Cerebellar cortex (tissue), 1 donor: ENCODE measurements at regions not wholly inside any gene's neighbourhood (a gene's known extent, or its start where the extent isn't known, plus 50 kb on each side); places are given as distances from the start of the nearest gene placed in this dataset.

Experiments used
- DNase-seq: peaks from one replicate; pipeline ENCODE4 v3.0.0-alpha.2; 2015; ENCODE audit warnings: low spot score

DNA sequence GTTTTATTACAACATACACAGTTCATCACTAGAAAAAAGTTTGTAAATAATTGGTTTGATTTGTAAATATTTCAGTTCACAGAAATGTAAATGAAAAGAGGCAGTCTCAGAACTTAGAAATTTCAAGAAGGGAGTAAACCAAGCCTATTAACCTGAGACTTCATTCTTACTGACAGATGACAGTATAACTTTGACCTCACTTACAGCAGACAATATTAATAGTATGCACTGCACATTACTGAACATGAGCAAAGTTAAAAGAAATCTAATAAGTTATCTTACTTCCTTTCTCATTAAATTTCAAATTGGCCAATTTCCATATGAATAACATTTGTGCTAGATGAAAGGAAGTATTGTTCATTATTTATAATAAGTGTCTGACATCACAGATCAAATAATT, 235.8 kb downstream of the SLC6A15 start:
- no peak for DNase-seq

DNA sequence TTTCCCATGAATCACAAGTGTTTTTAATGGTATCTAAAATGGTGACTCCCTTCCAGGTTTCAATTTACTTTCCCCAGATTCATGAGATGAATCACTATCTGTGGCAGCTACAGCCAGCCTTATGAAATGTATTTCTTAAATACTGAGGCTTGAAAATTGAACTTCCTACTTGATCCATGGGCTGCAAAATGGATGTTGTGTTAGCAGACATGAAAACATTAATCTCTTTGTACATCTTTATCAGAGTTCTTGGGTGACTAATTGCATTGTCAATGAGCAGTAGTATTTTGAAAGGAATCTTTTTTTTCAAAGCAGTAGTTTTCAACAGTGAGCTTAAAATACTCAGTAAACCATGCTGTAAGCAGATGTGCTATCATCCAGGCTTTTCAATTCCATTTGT, 250.8 kb downstream of the SLC6A15 start:
- DNase-seq, result no peak

DNA sequence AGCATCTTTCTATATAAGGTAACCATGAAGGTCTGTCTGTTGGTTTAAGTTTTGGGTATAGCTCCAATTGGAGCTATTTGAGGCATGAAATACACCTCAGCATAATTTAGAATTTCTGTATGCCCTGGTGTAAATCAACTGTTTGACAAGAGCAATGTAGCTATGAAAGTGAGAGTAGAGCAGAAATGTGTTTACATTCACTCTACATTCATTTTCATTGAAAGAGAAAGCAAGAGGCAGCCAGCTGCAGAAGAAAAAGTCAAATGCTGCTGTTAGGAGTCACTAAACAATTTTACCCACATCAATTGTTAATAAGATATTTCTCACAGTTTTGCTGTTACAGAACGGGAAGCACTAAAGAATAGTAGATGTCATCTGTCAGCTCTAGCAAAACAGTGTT, 252.5 kb downstream of the SLC6A15 start:
- DNase-seq, result no peak

DNA sequence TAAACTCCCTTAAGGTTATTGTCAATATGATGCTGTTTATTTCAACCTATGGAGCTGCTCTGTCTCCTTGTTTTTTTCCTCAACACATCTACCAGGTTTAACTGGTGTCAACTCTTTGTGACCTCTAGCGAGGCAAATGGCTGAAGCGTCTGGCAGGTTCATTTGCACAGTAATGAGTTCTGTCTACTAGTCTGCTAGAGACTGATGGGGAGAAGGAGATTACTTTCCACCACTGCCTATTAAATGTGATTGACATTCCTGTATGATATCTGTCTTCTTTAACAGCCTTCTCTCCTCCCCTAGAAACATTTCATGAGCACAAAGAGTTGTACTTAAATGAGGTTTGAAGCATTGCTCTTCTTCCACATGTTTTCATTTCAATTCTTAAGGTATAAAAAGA, 253.7 kb downstream of the SLC6A15 start:
- no peak for DNase-seq

DNA sequence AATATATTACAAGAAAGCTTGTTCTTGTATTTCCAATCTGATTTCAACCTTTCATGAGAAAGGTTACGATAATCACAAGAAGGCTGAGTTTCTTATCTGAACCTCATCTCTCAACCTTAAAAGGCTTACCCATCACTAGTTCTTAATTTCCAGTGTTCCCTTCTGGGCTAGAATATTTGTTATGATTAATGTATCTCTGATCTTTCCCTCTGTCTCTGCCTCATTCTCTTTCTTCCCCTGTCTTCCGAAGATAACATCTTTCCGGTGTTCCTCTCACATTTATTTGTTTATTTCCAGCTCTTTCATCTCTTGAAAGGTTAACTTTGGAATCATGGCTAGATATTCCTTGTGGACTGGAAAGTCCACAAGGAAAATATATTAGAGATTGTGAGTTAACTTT, 255.9 kb downstream of the SLC6A15 start:
- no peak for DNase-seq

DNA sequence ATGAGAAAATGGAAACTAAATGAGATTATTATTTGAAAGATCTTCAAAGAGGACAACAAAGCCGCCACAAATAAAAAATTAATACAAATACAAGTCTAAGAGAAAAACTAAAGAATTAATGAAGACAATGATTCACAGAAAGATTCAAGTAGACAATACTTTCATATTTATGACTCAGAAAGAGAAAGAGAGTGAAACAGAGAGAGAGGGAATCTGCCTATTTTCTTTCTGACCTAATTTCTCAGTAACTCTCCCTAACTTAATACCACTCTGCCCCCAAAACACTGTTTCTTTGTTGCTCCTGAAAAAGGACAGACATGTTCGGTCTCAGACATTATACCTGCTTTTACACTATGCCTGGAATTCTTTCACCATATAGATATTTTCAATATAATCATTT, 259.1 kb downstream of the SLC6A15 start:
- DNase-seq, result no peak

DNA sequence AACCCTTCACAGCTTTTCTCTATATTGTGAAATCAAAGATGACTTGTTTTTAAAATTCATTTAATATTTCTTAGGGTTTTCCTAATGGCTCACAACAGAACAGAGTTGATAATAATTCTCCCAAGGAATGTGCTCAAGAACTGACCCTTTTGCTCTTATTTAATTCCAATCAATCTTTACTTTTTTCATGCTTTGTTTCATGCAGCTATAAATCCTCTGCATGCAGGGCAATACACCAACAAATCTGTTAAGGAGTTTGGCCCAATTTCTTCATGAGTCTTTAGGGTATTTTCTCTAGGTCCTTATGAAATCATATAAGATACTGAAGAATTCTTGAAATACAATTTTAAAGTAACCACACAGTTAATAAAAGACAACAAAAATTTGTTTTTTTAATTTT, 264.2 kb downstream of the SLC6A15 start:
- no peak for DNase-seq

DNA sequence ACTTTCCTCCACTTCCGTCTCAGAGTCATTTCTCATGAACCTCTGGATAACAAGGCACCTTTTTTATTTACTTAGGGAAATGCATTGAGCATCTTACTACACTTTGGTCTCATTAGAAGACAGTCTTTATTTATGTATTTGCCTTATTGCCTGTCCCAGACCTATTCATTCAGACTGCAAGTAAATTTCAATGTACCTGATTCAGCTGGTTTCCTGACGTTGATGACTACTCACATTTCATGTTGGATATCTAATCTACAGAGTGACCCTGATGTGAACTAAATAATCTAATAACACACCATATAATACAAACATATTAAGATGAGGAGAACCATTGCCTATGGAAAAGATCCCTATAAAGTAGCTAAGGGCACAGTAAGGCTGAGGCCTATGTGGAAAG, 267.7 kb downstream of the SLC6A15 start:
- DNase-seq, result no peak

DNA sequence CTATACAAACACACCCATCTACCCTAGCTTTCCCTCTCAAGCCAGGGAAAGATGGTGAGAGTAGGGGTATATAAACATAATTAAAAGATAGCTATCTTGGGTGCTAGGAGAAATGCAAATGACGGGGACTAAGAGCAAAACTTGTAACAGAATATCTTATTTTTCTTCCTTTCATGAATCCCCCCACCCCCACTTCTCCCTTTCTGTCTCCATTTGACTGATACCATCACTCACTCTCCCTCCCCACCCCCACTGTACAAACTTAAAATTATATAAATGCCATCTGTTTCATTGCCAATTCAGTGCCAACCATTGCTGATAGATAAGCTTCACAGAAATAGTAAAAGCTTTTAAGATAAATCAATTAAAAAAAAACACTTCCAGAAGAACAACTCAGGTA, 268.6 kb downstream of the SLC6A15 start:
- DNase-seq, result no peak

DNA sequence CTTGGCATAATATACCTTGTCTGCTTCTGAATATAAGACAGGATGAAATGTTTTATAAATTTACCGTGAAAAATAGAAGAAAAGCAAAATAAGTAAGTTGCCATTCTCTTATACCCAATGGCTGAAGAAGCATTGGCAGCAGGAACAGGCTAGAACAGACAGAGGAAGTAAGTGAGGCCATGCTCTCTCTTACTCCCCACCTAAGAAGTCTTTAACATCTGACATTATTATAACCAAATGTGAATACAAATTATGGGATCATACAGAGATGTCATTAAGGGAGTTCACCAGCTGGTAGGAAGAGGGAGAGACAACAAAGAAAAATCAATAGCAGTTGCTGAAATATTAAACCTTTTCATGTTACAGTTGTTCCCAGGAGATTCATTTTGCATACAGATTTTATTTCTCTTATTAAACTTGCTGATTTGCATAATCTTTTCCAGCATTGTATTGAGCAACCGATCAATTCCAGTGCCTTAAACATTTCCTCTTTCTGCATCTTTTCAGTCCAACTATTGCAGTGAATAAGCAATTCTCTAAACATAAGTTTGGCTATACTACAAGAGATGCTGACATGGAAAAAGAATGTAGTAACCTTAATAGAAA, 270.6 kb downstream of the SLC6A15 start:
- no peak for DNase-seq

DNA sequence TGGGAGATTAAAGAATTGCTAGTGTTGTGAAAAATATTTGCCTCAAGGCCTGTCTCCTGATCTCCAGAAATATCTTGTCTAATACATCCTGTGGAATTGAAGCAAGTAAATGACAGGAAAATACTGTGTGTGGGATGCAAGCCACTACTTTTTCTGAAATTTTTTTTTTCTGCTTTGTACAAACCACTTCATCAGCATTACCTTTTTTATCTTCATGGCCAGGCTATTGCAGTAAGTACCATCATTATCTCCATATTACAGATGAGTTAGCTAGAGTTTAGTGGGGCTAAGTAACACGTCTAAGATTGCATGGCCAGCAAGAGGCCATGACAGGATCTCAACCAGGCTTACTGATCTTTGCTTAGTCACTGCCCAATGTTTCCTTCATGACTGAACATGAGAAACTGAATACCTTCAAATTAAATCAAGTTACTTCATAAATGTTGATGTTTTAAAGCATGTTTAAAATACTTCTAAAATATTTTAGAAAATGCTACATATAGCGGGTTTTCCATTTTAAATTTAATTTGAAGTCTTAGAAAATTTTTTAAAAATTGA, 273.7 kb downstream of the SLC6A15 start:
- no peak for DNase-seq

DNA sequence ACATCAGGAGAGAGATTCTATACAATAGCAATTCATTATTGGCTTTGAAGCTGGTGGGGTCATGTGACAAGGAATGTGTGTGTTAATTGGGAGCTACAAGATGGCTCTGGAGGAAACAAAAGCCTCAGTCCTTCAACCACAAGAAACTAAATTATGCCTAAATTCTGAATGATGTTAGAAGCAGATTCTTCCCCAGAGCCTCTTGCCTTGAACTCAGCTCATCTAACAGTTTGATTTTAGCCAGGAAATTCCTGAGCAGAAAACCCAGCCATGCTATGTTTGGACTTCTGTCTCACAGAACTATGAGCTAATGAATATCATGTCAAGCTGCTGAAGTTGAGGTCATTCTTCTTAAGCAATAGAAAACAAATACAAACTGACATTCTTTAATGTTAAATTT, 274.7 kb downstream of the SLC6A15 start:
- DNase-seq, result peak; percentile 7

DNA sequence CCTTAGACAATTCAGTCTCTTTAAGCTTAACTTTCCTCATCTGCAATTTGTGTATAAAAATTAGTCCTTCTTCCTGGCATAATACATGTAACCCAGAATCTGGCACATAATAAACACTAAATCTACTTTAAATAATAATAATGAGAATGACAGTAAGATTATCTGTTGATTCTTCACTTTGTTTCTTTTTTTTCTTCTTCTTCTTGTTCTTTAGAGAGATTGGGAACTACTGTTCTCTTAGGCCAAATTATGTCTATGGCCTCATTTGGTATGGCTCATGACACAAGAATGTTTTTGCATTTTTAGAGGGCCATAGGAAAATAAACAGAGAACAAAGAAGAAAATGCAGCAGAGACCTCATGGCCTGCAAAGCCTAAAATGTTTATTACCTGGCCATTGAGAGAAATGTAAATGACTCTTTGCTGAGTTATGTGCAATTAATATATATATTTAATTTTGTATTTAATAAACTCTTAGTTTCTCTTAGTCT, 275.8 kb downstream of the SLC6A15 start:
- no peak for DNase-seq

DNA sequence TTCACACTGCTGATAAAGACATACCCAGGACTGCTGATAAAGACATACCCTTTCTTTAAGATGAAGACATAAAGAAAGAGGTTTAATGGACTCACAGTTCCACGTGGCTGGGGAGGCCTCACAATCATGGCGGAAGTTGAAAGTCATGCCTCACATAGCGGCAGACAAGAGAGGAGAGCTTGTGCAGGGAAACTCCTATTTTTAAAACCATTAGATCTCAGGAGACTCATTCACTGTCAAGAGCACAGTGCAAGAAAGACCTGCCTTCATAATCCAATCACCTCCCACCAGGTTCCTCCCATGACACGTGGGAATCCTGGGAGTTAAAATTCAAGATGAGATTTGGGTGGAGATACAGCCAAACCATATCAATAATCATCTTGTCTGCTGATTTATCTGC, 278.1 kb downstream of the SLC6A15 start:
- no peak for DNase-seq

DNA sequence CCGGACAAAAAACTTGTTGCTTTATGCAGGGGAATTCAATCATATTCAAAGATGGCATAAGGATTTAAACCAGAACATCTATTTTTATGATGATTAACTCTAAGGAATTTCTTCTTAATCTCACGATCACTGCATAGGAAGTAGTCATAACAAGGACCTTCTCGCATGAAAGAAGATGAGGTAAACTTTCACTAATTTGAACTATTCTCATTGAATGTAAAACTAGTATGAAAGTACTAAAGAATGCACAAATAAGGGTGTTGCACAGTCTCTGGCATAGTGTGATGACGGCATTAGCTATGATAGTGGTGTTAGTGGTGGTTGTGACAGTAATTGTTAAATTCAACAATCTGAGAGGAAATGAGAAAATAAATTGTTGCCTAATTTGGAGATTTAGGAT, 280.0 kb downstream of the SLC6A15 start:
- no peak for DNase-seq

DNA sequence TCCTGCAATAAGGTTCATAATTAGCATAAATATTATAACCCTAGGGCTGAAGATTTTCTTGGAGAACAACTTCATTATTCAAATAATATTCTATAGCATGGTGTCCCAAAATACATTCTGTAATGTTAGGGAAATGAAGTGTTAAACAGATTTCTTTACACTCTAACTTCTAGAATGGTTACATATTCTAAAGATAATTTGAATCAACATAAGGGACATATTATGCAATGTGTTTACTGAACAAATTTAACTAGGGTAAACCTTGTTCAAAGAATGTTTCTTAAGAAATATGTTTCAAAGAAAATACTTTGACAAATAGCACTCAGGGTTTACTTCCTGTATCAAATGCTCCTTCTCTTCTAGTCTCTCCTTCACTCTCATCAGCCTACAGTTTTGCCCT, 281.6 kb downstream of the SLC6A15 start:
- no peak for DNase-seq

DNA sequence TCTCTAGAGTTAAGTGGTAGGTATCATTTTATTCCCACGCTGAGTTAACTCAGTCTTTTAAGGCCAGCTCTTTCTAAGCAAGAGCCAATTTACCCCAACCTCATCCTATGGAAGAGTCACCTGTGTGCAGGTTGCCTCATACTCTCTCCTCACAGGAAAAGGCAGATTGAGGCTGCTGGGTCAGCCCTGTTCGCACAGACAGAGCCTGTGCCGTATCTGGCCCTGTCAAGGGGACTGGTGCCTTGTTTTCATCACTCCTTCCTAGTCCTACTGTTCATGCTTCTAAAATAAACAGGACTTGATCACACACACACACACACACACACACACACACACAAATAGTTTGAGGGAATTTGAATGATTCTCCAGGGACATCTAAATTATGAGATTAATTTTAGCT, 285.0 kb downstream of the SLC6A15 start:
- no peak for DNase-seq

DNA sequence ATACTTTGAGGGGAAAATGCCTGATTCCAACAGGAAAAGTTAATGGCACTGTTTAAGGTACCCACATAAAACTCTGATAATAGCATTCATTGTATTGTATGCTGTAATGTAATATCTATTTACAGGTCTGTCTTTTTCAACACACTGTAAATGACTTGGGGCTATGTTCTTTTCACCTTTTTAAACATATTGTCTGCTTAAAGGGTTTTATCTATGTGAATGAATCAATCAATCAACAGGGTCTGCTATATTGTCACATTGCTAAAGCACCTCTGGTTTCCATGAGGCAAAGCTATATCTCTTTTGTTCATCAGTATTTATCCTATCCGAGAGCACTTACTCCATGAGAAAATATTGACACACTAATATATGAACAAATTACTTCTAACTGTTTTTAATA, 288.0 kb downstream of the SLC6A15 start:
- no peak for DNase-seq

DNA sequence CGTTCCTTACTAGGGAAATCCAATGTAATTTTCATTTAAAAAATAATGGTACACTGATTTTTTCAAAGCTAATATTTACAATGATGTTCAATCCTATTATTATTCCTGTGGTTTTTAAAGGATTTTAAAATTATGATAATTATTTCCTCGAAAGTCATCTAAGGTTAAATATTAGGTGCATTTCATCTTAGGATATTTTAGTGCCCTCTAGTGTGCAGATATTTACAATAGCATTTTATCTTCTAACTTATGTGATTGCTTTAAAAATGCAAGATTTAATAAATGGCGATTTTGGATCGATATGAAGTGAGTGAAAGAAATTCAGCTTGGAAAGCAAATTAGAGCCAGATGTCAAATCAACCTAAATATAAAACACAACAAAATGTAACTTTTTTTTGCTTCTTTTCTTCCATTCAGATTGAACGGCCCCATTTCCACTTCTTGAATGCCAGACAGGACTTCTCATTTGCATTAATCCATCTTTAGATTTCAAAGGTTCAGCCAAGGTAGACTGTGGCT, 293.5 kb downstream of the SLC6A15 start:
- DNase-seq, result no peak

DNA sequence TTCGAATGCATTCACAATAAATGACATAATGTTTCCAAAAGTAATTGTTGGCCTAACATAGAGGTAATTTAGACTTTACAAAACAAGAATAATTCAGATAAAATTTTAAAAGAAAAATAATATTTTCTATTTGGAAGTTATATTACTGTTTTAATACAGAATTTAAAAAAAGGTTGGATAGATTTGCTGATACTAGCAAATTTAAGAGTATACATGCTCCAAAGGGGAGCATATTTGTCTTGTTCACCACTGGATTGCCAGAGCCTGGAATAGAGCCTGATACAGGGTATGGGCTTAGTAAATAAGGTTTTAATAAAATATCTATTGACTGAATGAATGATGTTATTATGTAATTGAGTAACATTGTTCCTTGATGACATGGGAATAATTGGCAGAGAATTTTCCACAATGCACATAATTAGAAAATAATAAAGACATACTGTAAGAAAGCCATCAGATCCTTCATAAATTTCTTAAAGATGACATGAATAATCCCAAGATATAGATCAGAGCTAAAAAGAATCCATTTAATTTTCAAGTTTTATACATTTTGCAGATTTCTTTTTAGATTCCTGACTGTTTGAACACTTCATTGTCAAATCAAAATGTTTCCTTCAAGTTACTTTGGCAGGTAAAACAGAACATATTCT, 305.3 kb downstream of the SLC6A15 start:
- DNase-seq, result no peak

DNA sequence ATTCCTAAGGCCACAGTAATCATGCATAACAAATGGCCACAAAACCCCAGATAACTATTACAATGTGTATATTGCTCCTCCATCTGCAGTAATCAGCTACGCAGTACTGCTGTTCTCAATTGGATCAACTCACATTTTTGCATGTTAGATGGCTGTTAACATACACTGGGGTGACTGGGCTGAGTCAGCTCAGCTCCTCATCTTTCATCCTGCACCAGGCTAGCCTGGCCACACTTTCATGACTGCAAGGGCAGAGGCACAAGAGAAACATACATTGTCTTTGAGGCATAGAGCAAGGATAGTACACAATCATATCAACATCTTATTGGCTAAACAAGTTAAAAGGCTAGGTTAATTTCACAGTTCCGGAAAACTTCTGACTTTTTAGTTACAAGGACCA, 306.6 kb downstream of the SLC6A15 start:
- DNase-seq, result no peak

DNA sequence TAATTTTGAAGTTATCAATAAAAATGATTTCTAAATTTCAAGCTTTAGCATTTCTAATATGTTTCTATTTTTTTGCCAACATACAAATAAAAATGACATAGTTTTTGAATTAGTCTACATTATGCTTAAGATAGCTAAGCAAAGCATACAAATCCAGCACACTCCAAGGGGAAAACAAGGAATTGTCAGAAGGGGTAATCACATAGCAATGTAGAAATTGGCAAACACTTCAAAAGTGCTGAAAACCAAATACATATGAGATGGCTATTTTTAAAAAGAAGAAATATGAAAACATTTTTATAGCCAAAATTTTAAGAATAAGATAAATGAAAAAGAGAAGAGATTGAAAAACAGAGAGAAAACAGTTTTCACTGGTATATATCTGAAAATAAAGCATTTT, 308.0 kb downstream of the SLC6A15 start:
- DNase-seq, result no peak

DNA sequence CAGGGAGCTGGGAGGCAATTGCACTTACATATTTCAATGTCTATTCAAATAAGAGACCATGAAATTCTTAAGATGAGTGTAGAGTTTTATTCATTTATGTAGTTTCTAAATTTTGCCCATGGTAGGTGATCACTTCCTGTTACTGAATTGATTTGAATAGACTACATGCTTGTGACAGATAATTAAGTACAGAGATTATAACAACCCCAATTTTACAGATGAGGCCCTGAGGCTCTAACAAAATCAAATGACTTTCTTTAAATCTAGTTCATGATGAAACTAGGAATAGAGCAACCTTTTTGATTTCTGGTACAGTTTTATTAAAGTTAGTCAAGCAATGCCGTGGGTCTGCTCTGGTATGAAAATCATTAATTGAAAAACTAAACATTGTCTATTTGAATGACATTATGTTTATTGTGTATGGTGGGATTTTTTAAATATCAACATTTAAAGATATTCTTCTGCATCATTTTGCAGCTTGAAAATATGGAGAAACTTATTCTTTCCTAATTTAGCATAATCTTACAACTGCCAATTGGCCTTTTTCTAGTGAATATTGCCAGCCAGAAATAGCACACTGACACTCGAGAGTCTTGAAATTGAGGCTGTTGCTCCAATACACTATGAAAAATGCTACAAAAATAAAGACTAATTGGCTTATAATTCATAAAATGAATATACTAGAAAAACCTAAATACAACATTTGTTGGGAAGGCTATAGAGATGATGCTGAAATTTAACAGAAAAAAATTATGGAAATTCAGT, 308.9 kb downstream of the SLC6A15 start:
- no peak for DNase-seq
